GM23338 (cell line): ENCODE measurements at regions not wholly inside any gene's neighbourhood (a gene's known extent, or its start where the extent isn't known, plus 50 kb on each side); places are given as distances from the start of the nearest gene placed in this dataset.

ENCODE experiments used
- CTCF ChIP-seq, 2 experiments: fragments of 200-600 bp in 1 of 2; sonication (generic) in 1 of 2; conservative IDR thresholded peaks; 2 replicates each; pipeline versions ENCODE4 v1.5.1 to v1.6.1; 2016 to 2017; ENCODE audit warnings: antibody characterized with exemption in 2 of 2, low read depth in 2 of 2, mild to moderate bottlenecking in 2 of 2, moderate library complexity in 1 of 2
- ETS1 ChIP-seq: IDR thresholded peaks from 2 replicates; pipeline ENCODE4 v1.6.1; 2016; ENCODE audit warnings: antibody characterized with exemption
- EZH2 ChIP-seq: fragments of 200-600 bp; sonication (generic); IDR thresholded peaks from one replicate; pipeline ENCODE4 v1.8.0; 2017; ENCODE audit warnings: antibody characterized with exemption, mild to moderate bottlenecking, low read depth; ENCODE audit not compliant: unreplicated experiment
- EZH2phosphoT487 ChIP-seq: fragments of 200-600 bp; sonication (generic); IDR thresholded peaks from one replicate; pipeline ENCODE4 v1.8.1; 2018; ENCODE audit warnings: antibody characterized with exemption; ENCODE audit not compliant: unreplicated experiment
- JUNB ChIP-seq: IDR thresholded peaks from one replicate; pipeline ENCODE4 v1.6.1; 2016; ENCODE audit warnings: antibody characterized with exemption; ENCODE audit not compliant: unreplicated experiment
- POLR2AphosphoS5 ChIP-seq: IDR thresholded peaks from 2 replicates; pipeline ENCODE4 v1.6.1; 2016; ENCODE audit warnings: antibody characterized with exemption, low read depth
- ZNF114 ChIP-seq: fragments of 250-450 bp; sonication (Bioruptor Pico); IDR thresholded peaks from 2 replicates; pipeline ENCODE4 v1.5.0; 2020; ENCODE audit warnings: mild to moderate bottlenecking, moderate library complexity
- TF ChIP-seq, protein P1 (sequence below): IDR thresholded peaks from one replicate; pipeline ENCODE4 v1.6.1; 2018; ENCODE audit warnings: antibody characterized with exemption; ENCODE audit not compliant: unreplicated experiment

DNA sequence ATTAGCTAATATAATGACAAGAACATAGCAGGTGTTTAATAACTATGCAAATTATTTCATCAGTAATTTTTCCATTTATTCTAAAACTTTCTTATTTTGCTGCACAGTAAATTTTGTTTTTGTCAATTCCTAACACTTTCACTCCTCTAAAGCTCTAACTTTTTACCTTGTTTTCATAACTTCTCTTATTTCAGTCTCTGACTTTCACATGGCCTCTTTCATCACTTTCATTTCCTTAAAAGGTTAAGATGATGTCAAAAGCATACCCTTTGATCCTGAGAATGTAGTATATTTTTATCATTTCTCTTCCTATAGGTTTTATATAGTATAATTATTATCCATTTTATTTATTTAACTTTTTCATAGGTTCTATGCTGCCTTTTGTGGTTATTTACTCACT is 1325.8 kb upstream of the ALCAM start:
- no peak for TF ChIP-seq CTCF (conservative IDR thresholded peaks at IDR 0.05; ENCODE audit: low read depth in 2 of 2)
- no peak for TF ChIP-seq EZH2phosphoT487
- no peak for TF ChIP-seq EZH2
- TF ChIP-seq POLR2AphosphoS5: no peak
- no peak for TF ChIP-seq JUNB
- TF ChIP-seq, protein P1, sequence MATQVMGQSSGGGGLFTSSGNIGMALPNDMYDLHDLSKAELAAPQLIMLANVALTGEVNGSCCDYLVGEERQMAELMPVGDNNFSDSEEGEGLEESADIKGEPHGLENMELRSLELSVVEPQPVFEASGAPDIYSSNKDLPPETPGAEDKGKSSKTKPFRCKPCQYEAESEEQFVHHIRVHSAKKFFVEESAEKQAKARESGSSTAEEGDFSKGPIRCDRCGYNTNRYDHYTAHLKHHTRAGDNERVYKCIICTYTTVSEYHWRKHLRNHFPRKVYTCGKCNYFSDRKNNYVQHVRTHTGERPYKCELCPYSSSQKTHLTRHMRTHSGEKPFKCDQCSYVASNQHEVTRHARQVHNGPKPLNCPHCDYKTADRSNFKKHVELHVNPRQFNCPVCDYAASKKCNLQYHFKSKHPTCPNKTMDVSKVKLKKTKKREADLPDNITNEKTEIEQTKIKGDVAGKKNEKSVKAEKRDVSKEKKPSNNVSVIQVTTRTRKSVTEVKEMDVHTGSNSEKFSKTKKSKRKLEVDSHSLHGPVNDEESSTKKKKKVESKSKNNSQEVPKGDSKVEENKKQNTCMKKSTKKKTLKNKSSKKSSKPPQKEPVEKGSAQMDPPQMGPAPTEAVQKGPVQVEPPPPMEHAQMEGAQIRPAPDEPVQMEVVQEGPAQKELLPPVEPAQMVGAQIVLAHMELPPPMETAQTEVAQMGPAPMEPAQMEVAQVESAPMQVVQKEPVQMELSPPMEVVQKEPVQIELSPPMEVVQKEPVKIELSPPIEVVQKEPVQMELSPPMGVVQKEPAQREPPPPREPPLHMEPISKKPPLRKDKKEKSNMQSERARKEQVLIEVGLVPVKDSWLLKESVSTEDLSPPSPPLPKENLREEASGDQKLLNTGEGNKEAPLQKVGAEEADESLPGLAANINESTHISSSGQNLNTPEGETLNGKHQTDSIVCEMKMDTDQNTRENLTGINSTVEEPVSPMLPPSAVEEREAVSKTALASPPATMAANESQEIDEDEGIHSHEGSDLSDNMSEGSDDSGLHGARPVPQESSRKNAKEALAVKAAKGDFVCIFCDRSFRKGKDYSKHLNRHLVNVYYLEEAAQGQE: no peak
- TF ChIP-seq ETS1: no peak
- TF ChIP-seq ZNF114 (CRISPR knock-in tag): no peak
